Activated CD8-positive, alpha-beta memory T cell treated with anti-CD3 and anti-CD28 coated beads for 36 hours (primary cell): ENCODE measurements at regions not wholly inside any gene's neighbourhood (a gene's known extent, or its start where the extent isn't known, plus 50 kb on each side); places are given as distances from the start of the nearest gene placed in this dataset.
"Not testable (repeated sequence)": the region's sequence is repeated elsewhere in the genome, so short reads cannot be mapped to it uniquely, and the experiment has no call there.

Source experiments
- CTCF ChIA-PET: fragments of 350-600 bp; sonication (Branson Sonifier 250); formaldehyde crosslinking; loops from one replicate; lab custom pipeline; 2021; ENCODE audit warnings: antibody characterized with exemption; lab: Charles Lee
- POLR2A ChIA-PET: fragments of 350-600 bp; sonication (Branson Sonifier 250); formaldehyde crosslinking; loops from one replicate; lab custom pipeline; 2021; ENCODE audit warnings: antibody characterized with exemption; lab: Charles Lee

DNA sequence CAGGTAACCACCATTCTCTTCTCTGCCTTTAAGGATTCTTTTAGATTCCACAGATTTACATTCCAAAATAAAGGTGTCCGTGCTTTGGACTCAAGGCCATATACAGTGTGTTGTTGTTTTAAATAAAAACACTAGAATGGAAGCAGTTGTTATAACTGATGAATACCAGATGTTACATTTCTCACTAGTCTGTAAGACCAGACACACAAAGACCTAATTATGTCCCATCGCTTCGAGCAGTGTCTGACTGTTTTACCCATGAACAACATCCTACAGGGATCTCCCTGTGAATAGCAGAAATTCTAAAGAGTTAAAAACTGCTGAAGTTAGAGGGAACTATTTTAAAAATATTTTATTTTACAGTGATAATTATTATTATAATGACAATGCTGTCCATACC is 574.7 kb upstream of the ZP4 start:
- ChIA-PET CTCF (no interaction called here), POLR2A (no interaction called here)

DNA sequence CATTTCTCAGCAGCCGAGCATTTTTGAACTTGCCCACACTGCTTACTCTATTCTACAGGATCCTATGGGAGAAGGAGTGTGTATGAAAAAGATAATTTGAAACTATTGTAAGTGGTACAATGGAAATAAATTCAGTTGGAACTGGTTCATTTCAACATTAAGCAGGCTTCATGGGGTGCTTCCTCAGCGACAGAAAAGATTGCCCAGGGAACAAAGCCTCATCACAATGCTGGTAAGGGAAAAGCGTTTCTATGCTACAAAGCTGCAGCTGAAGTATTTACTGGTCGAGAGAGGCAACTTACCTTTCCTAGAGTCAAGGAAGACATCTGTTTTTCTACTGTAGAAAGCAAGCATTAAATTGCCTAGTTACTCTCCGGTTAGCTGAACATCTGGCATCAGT is 568.2 kb upstream of the ZP4 start:
- ChIA-PET CTCF (no interaction called here), POLR2A (no interaction called here)

DNA sequence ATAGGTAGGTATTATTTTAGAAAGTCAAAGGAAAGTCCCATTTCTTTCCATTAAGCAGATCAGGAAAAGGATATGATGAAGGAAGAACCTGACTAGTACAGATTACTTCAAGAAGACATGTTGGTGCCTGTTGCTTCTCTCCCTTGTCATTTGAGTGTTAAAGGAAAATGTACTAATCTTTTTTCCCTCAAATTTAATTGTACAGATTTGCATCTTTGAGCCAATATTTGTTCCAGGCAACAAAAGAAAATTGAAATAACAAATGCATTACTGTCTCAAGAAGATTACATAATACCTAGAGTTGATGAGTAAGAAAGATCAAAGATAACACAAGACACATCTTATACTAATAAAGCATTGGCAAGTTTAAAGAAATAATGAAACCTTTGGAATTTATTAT is 566.9 kb upstream of the ZP4 start:
- CTCF ChIA-PET: no interaction called here

DNA sequence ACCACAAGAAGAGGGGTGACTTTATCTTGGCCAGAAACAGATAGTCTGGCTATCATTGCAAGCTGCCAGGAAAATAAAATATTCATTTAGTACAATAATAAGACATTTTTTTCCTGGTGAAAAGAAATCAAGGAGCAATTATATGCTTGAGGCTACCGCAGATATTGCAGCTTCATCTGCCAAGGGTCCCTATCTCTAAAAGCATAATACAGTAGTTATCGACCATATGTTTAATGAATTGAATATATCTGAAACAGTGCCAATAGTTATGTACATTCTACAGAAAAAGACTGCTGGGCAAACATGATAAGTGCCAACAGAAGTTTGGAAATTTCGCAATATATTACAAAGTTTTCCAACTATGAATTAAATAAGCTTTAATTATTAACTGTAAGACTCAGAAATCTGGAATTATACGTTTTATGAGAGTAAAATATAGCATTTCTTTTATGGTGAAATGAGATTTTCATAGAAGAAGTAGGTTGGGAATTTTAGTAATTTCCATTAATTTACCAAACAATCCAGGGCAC is 561.1 kb upstream of the ZP4 start:
- ChIA-PET POLR2A (no interaction called here), CTCF (no interaction called here)

More for the DNA sequence above, 566.9 kb upstream of the ZP4 start:
- POLR2A ChIA-PET: no interaction called here

DNA sequence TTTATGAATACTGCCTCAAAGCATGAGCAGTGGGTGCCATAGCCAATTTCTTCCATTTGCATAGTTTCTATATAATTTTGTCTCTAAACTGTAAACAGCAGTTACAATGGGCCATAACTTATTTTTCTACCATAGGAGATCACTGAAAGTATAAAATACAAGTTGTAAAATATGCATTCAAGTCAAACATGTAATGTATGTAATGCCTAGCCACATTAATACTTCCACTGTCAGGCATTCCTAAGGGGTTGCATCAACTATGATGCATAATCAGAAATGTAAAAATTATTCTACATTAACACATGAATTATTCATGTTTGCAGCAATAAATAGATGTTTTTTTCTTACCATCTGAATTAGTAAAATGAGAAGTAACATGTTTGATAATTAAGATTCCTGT is 560.3 kb upstream of the ZP4 start:
- ChIA-PET CTCF (no interaction called here), POLR2A (no interaction called here)

DNA sequence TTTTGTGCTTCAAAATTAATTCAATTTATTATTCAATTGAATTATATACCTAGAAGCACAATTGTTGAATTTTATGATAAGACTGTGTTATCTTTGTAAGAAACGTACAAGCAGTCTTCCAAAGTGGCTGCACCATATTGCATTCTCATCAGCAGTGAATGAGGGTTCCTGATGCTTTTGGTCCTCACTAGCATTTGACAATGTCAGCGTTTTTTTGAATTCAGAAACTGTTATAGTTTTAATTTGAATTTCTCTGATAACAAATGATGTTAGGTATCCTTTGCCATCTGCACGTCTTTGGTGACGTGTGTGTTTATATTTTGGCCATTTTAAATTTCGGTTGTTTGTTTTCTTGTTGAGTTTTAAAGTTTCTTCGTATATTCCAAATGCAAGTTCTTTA is 553.0 kb upstream of the ZP4 start:
- ChIA-PET POLR2A (no interaction called here), CTCF (no interaction called here)

DNA sequence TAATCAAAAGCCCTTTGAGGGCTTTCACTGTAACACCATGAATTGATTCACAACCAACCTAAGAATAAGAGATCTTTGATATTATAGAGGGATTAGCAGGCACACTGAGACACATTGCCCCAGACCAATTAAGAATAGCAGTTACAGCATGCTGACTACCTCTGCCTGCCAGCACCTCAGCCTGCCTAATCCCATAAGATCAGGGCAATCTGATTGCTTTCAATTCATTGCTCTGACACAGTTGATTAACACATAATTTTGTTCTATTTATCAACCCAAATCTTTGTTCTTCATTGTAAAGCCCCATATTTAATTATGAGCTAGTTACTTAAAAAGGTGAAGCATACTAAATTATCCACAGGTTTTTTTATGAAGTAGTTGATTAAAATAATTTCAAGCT is 548.8 kb upstream of the ZP4 start:
- ChIA-PET CTCF (no interaction called here), POLR2A (no interaction called here)

DNA sequence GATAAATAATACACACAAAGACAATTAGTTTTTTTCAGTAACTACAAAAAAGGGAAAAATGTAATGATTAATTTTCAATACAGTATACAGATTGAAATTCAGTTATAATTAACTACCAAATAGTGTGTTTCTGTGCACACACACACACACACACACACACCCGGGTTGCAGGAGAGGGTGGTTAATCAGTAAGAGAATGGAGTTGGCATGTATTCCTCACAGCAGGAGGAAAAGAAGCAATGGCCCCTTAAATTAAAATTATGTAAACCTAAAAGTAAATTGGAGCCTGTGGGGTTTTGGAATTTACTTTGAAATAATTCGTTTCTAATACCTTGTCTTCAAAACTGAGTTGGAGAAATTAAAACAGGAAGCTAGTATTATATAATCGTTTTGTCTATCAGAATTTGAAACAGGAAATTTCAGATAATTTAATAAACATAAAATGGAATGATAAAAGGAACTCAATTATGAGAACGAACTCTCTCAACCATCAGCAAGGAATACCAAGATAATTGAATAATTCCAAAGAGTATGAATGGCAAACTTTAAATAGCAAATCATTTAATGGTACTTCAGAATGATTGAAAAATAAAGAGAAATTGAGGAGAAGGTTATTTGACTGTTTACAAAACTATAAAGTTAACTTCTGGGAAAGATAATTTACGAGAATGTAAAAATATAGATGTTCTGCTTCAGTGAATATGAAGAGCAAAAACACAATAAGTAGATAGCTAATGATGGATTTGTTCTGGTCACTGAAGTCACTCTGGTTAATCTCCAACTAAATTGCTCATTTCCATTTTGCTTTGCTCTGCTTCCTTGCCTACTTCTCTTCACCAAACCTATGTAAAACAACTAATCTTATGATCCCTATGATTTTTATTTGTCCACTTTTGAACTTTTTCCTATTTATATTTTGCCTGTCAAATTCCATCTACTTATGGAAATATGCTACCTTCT is 547.9 kb upstream of the ZP4 start:
- POLR2A ChIA-PET: no interaction called here
- CTCF ChIA-PET: no interaction called here

DNA sequence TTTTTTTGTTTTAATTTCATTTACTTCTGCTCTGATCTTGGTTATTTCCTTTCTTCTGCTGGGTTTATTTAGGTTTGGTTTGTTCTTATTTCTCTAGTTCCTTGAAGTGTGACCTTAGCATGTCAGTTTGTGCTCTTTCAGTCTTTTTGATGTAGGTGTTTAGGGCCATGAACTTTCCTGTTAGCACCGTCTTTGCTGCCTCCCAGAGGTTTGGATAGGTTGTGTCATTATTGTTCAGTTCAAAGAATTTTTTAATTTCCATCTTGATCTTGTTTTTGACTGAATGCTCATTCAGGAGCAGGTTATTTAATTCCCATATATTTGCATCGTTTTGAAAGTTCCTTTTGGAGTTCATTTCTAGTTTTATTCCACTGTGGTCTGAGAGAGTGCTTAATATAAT is 539.0 kb upstream of the ZP4 start:
- POLR2A ChIA-PET: not testable (repeated sequence)

DNA sequence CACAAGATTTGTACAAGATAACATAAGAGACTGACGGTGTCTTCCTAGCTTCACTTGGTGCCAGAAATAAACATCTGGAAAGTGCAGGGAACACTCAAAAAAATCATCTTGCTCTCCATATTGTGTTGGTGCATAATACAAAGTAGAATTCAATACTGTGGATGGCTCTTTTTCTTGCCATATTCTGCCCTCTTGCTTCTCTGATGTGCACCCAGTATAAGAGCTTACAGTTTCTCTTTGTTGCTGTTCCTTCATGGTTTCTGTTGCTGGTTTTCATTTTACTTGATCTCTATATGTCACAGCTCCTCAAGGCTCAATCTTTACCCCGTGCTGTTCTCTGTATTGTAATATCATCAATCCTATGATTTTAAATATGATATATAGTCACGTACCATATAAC is 528.5 kb upstream of the ZP4 start:
- POLR2A ChIA-PET: no interaction called here
- CTCF ChIA-PET: no interaction called here

More for the DNA sequence above, 539.0 kb upstream of the ZP4 start:
- CTCF ChIA-PET: not testable (repeated sequence)

DNA sequence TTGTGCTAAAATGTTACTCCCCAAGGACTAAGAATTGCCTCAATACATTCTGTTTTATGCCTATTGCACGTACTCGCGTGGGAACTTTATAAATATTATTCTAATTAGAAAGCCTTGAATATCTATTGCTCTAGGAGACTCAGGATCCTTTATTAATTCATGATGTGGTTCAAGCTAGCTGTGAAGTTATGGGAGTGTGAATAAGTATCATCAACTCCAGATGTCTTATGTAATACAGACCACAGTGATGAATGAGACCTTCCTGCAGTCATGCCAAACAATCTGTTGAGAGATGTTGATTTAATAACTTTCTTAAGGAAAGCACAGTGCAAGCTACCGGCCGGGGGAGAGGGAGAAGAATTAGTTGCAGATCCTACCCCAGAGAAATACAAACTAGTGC is 519.2 kb upstream of the ZP4 start:
- POLR2A ChIA-PET: no interaction called here
- CTCF ChIA-PET: no interaction called here

DNA sequence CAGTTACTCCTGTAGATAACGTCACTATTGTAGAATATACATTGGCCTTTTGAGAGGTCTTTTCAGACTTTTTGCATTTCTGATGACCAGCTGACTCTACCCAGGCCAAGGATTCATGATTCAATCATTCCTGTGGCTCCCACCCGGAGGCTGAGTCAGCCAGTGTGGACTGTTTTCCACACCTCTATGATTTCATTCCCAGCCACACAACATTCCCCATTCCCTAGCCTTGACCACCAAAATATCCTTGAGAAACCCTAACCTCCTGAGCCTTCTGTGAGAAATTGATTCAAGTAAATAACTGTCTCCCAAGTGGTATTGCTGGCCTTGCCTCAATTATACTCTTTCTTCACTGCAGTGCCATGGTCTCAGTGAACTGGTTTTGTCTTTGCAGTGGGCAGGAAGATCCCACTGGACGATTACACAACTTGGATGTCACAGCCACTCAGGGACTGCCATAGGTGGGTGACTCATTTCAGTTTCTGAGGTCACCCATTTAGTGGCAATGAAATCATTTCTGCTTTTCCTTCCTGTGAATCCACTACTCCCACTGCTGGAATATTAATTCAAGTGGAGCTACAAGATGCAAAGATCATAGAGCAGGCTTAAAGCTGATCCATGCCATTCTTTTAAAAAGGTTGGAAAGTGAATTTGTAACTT is 518.6 kb upstream of the ZP4 start:
- ChIA-PET POLR2A (no interaction called here), CTCF (no interaction called here)

DNA sequence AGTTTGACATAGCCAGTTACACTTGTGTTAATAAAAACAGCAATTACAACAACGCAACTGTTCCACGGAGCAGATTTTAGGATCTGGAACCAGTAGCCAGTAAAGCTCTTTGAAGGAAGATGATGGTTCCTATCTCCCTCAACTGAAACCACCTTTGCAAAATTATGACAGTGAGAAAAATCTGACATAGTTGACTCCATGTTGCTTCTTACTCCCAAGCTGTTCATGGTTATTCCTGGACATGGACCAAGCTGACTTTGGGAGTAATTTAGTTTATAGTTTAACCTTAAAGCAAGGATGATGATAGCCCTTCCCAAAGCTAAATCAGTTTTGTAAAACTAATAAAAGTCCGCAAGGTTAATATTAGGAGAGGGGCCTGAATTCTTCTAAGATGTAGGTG is 518.0 kb upstream of the ZP4 start:
- ChIA-PET POLR2A (no interaction called here), CTCF (no interaction called here)

DNA sequence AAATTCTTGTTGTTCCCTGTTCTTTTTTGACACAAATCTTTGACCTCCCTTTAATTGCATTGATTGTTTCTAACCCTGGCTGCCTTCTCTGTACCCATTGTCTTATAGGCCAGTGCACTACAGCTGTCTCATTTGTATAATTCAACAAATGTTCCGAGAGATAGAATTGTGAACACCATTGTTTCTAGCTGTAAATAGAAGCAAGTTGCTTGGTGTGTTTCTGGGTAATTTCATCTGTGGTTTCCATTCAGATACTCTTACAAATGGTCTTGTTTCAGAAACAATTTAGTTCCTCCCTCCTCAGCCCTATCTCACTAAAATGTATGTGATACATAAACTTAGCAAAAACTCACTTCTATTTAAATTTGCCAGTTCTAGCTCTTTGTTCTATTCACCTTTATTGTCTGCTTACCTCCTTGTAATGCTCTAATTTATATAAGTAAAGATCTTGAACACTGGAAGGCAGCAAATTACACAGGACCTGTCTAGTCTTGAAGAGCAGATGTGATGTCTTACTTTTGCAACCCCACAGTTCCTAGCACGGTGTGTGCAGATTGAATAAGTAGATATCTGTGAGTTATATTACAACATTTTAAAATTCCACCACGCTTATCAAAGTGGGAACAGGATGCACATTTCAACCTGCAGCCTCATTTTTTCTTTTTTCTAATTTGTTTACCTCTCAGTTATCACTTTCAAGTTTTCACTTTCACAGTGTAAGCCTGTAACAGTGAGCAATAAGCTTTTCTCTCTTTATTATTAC is 515.6 kb upstream of the ZP4 start:
- CTCF ChIA-PET: no interaction called here
- POLR2A ChIA-PET: no interaction called here

DNA sequence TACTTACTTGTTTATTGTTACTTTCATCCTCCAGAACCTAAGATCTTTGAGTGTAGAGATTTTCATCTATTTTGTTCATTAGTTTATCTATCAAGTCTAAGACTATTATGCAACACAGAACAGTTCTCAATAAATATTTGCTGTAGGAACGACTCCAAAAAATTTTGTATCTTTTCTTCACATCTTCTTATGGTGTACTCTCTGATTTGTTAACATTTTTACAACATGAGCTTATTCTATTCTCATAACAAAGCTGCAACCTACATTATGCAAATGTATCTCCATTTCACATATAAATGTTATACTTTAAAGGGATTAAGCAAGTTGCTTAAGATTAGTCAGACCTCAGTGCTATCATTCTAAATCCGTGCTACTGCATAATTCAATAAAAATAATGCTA is 514.2 kb upstream of the ZP4 start:
- POLR2A ChIA-PET: no interaction called here
- CTCF ChIA-PET: no interaction called here

DNA sequence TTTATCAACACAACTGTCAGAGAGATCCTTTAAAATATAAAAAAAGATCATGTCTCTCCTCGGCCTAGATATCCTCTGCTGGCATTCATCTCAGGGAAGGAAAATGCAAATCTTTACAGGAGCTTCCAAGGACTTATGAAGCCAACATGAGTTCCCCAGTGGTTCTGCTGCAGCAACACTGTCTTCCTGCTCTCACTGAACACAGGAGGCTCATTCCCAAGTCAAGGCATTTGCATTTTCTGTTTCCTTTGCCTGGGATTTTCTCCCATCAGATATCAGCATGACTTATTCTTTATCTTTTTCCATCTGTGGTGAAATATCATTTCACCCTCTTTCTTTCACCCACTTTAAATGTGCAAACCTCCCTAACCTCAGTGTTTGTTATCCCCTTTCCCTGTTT is 513.8 kb upstream of the ZP4 start:
- CTCF ChIA-PET: no interaction called here
- POLR2A ChIA-PET: no interaction called here

DNA sequence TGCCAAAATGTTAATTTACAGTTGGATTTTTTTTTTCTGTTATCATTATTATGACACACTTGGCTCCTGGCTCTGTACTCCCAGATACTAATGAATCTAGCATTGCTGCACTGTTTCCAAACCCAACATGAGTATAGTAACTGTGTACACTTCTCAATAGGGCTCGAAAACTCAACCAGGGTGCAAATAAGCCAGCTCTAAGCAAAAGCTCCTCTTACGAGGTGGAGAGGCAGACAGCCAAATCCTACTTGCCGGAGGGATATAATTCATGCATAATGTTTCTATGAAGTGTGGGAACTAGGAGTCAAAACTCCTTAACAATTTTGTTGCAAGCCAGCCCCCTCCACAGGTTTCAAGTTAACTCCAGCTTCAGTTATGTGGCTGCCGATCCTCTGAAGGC is 510.4 kb upstream of the ZP4 start:
- ChIA-PET CTCF (no interaction called here), POLR2A (no interaction called here)

DNA sequence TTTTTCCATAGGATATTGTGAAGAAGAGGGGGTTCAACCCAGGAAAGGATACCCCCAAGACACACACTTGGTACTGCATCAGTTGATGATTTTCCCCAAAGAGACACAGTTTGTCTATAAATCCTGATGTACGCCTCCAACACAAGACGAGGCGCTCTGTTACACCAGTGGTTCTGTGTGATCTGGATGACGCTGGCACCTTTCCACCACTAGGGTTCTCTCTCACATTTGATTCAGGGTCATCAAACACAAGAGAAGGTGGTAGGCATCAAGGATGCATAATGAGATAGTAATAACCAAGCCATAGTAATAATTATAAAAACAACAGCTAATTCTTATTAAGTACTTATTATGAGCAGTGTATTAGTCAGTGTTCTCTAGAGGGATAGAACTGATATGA is 508.8 kb upstream of the ZP4 start:
- ChIA-PET CTCF (no interaction called here), POLR2A (no interaction called here)

DNA sequence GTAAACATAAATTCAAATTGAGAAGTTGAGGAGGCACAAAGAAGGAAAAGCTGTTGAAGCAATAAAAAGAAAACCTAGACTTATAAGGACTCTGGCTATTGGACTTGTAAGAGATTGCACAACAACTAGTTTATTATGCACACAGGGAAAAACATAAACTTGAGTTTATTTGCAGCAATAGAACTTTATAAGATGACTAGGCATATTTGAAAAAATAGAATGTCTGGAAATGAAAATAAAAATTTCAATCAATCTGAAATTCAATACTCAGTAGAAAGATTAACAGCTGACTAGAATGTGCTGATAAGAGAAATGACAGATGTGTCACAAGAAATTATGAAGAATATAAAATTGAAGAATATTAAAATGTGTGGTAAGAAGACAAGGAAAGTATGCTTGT is 505.4 kb upstream of the ZP4 start:
- ChIA-PET CTCF (no interaction called here), POLR2A (no interaction called here)

DNA sequence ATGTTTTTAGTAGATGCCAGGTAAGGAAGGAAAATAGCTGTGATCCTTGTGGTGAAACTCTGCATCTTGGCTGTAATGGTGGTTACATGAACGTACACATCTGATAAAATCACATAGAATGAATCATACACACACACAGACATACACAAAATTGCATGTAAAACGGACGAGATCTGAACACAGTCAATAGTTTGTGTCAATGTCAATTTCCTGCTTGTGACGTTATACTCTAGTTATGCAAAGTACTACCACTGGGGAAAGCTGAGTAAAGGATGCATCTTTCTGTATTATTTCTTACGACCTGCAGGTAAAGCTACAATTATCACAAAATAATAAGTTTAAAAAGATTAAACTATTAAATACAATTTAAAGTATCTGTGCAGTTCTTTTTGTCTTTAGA is 493.7 kb upstream of the ZP4 start:
- POLR2A ChIA-PET: no interaction called here
- CTCF ChIA-PET: no interaction called here
